ENCODE measurements at regions not wholly inside any gene's neighbourhood (a gene's known extent, or its start where the extent isn't known, plus 50 kb on each side); places are given as distances from the start of the nearest gene placed in this dataset.

- H3K4me3 ChIP-seq (replicated peaks; ENCODE audit: insufficient read depth, low read length) = no peak overlapping the region
- no peak for DNase-seq (ENCODE audit: low read depth in 1 of 2, low spot score in 1 of 2)
- H3K27ac ChIP-seq (replicated peaks) = no peak overlapping the region
- no peak for TF ChIP-seq CTCF (IDR thresholded peaks at IDR 0.05; ENCODE audit: insufficient read depth, low read length)
- TF ChIP-seq GABPA (IDR thresholded peaks at IDR 0.05; ENCODE audit: low read depth) = no peak
- TF ChIP-seq SPI1 (IDR thresholded peaks at IDR 0.05; ENCODE audit: borderline replicate concordance, low read depth) = no peak
- no peak for TF ChIP-seq POLR2AphosphoS5 (IDR thresholded peaks at IDR 0.05; ENCODE audit: low read depth)
- no peak for TF ChIP-seq REST (IDR thresholded peaks at IDR 0.05; ENCODE audit: insufficient replicate concordance, low read depth)
- no peaks in the 10 kb centered on the region for H3K27me3 ChIP-seq (ENCODE audit: insufficient read depth, poor library complexity, severe bottlenecking)
Measured at GRCh38 chr20:39142407-39143096, 180.4 kb downstream of the DHX35 start.

GRCh38 chr20:39137299-39137698 lies 175.2 kb downstream of the DHX35 start:
- H3K27ac ChIP-seq (replicated peaks) = no peak overlapping the region
- no peaks in the 10 kb centered on the region for H3K27me3 ChIP-seq (ENCODE audit: insufficient read depth, poor library complexity, severe bottlenecking)
- H3K4me3 ChIP-seq (replicated peaks; ENCODE audit: insufficient read depth, low read length) = no peak overlapping the region
- DNase-seq (ENCODE audit: low read depth in 1 of 2, low spot score in 1 of 2) = no peak
- TF ChIP-seq CTCF (IDR thresholded peaks at IDR 0.05; ENCODE audit: insufficient read depth, low read length) = no peak
- no peak for TF ChIP-seq GABPA (IDR thresholded peaks at IDR 0.05; ENCODE audit: low read depth)
- no peak for TF ChIP-seq REST (IDR thresholded peaks at IDR 0.05; ENCODE audit: insufficient replicate concordance, low read depth)

- no peak overlapping the region for H3K27ac ChIP-seq (replicated peaks)
- DNase-seq (ENCODE audit: low read depth in 1 of 2, low spot score in 1 of 2) = no peak
- H3K27me3 ChIP-seq (ENCODE audit: insufficient read depth, poor library complexity, severe bottlenecking) = no peaks in the 10 kb centered on the region
- TF ChIP-seq GABPA (IDR thresholded peaks at IDR 0.05; ENCODE audit: low read depth) (no peak), POLR2AphosphoS5 (IDR thresholded peaks at IDR 0.05; ENCODE audit: low read depth) (no peak), CTCF (IDR thresholded peaks at IDR 0.05; ENCODE audit: insufficient read depth, low read length) (no peak), SPI1 (IDR thresholded peaks at IDR 0.05; ENCODE audit: borderline replicate concordance, low read depth) (no peak), REST (IDR thresholded peaks at IDR 0.05; ENCODE audit: insufficient replicate concordance, low read depth) (no peak)
- H3K4me3 ChIP-seq (replicated peaks; ENCODE audit: insufficient read depth, low read length) = no peak overlapping the region
Measured at GRCh38 chr20:39136798-39137197, 174.7 kb downstream of the DHX35 start.
